DOHH2 (cell line): ENCODE measurements at regions not wholly inside any gene's neighbourhood (a gene's known extent, or its start where the extent isn't known, plus 50 kb on each side); places are given as distances from the start of the nearest gene placed in this dataset.

Experiments
- H3F3A ChIP-seq: fragments of 200-600 bp; sonication (generic), shearing (Covaris generic); 2 replicates; pipeline ENCODE4 v1.6.0; 2016; ENCODE audit warnings: antibody characterized with exemption, mild to moderate bottlenecking; ENCODE audit not compliant: control insufficient read depth, insufficient read depth
- H3K27ac ChIP-seq: fragments of 200-600 bp; sonication (generic); 2 replicates; pipeline ENCODE4 v1.5.1; 2014; ENCODE audit warnings: low read depth, mild to moderate bottlenecking, low read length, moderate library complexity
- H3K27me3 ChIP-seq: fragments of 200-600 bp; sonication (generic); 2 replicates; pipeline ENCODE4 v1.6.1; 2014; ENCODE audit warnings: mild to moderate bottlenecking, low read length, mixed read lengths; ENCODE audit not compliant: control insufficient read depth
- H3K36me3 ChIP-seq: fragments of 200-600 bp; sonication (generic); 2 replicates; pipeline ENCODE4 v1.6.1; 2014; ENCODE audit warnings: mild to moderate bottlenecking, low read length, moderate library complexity, mixed read lengths; ENCODE audit not compliant: control insufficient read depth
- H3K4me1 ChIP-seq: fragments of 200-600 bp; sonication (generic); 2 replicates; pipeline ENCODE4 v1.6.1; 2014; ENCODE audit warnings: mild to moderate bottlenecking, low read length, mixed read lengths; ENCODE audit not compliant: control insufficient read depth
- H3K4me2 ChIP-seq: fragments of 200-600 bp; sonication (generic); 2 replicates; pipeline ENCODE4 v1.6.0; 2014; ENCODE audit warnings: mild to moderate bottlenecking, low read length, moderate library complexity
- H3K4me3 ChIP-seq: fragments of 200-600 bp; sonication (generic); 2 replicates; pipeline ENCODE4 v1.5.1; 2014; ENCODE audit warnings: mild to moderate bottlenecking, low read length, mixed read lengths
- H3K79me2 ChIP-seq: fragments of 200-600 bp; sonication (generic); 2 replicates; pipeline ENCODE4 v1.6.1; 2014; ENCODE audit warnings: mild to moderate bottlenecking, low read length, mixed read lengths; ENCODE audit not compliant: control insufficient read depth
- H3K9me2 ChIP-seq: fragments of 200-600 bp; sonication (generic); replicated peaks from 2 replicates; pipeline ENCODE4 v1.6.1; 2014; ENCODE audit warnings: mild to moderate bottlenecking, low read length, mixed read lengths; ENCODE audit not compliant: control insufficient read depth
- H3K9me3 ChIP-seq: fragments of 200-600 bp; sonication (generic); 2 replicates; pipeline ENCODE4 v1.6.1; 2014; ENCODE audit warnings: antibody characterized with exemption, low read length, mixed read lengths; ENCODE audit not compliant: control insufficient read depth, insufficient read depth
- H4K20me1 ChIP-seq: fragments of 200-600 bp; sonication (generic); 2 replicates; pipeline ENCODE4 v1.6.0; 2014; ENCODE audit warnings: low read depth, mild to moderate bottlenecking, antibody characterized with exemption, low read length, moderate library complexity; ENCODE audit not compliant: control insufficient read depth, insufficient read depth
- CTCF ChIP-seq: fragments of 200-600 bp; sonication (generic); IDR thresholded peaks from one replicate; pipeline ENCODE4 v1.5.1; 2014; ENCODE audit warnings: antibody characterized with exemption, mild to moderate bottlenecking, low read depth, low read length; ENCODE audit not compliant: poor library complexity, severe bottlenecking
- EZH2phosphoT487 ChIP-seq: fragments of 200-600 bp; sonication (generic); IDR thresholded peaks from 2 replicates; pipeline ENCODE4 v1.6.1; 2017; ENCODE audit warnings: borderline replicate concordance, mild to moderate bottlenecking, antibody characterized with exemption, low read length, moderate library complexity, mixed read lengths

- Histone ChIP-seq H3K9me3 (no peaks in the 10 kb centered on the region), H3K27me3 (no peaks in the 10 kb centered on the region), H3K79me2 (no peaks in the 10 kb centered on the region), H3K27ac (no peak overlapping the region), H3K4me1 (no peaks in the 10 kb centered on the region), H3F3A (no peaks in the 10 kb centered on the region), H4K20me1 (no peaks in the 10 kb centered on the region), H3K36me3 (no peaks in the 10 kb centered on the region), H3K4me3 (no peak overlapping the region), H3K4me2 (no peak overlapping the region), H3K9me2 (no peaks in the 10 kb centered on the region)
- no peak for TF ChIP-seq EZH2phosphoT487
- no peak for TF ChIP-seq CTCF
Measured at GRCh38 chr6:62640749-62641148, 354.7 kb upstream of the KHDRBS2 start.

- Histone ChIP-seq H4K20me1 (no peaks in the 10 kb centered on the region), H3K27me3 (no peaks in the 10 kb centered on the region), H3K4me3 (no peak overlapping the region), H3K79me2 (no peaks in the 10 kb centered on the region), H3K4me1 (no peaks in the 10 kb centered on the region), H3K9me3 (no peaks in the 10 kb centered on the region), H3K9me2 (no peaks in the 10 kb centered on the region), H3K4me2 (no peak overlapping the region), H3F3A (no peaks in the 10 kb centered on the region), H3K36me3 (no peaks in the 10 kb centered on the region), H3K27ac (no peak overlapping the region)
- TF ChIP-seq CTCF (no peak), EZH2phosphoT487 (no peak)
Measured at GRCh38 chr6:62626661-62627060, 340.6 kb upstream of the KHDRBS2 start.

- no peak for TF ChIP-seq EZH2phosphoT487
- TF ChIP-seq CTCF = no peak
- no peaks in the 10 kb centered on the region for H3K9me3 ChIP-seq
- H3K9me2 ChIP-seq = no peaks in the 10 kb centered on the region
- H3K79me2 ChIP-seq = no peaks in the 10 kb centered on the region
- H3K36me3 ChIP-seq = no peaks in the 10 kb centered on the region
- no peaks in the 10 kb centered on the region for H3K4me1 ChIP-seq
- H3F3A ChIP-seq = no peaks in the 10 kb centered on the region
- H3K27me3 ChIP-seq = no peaks in the 10 kb centered on the region
- no peaks in the 10 kb centered on the region for H4K20me1 ChIP-seq
- no peak overlapping the region for H3K4me2 ChIP-seq
- no peak overlapping the region for H3K4me3 ChIP-seq
- no peak overlapping the region for H3K27ac ChIP-seq
Measured at GRCh38 chr6:62623846-62624532, 338.0 kb upstream of the KHDRBS2 start.
